Fibroblast of mammary gland (primary cell): ENCODE measurements at regions not wholly inside any gene's neighbourhood (a gene's known extent, or its start where the extent isn't known, plus 50 kb on each side); places are given as distances from the start of the nearest gene placed in this dataset.

Experiments used
- DNase-seq: peaks from one replicate; pipeline ENCODE4 v3.0.0-alpha.2; 2010; ENCODE audit warnings: low read depth
- H3K4me3 ChIP-seq: 2 replicates; pipeline ENCODE4 v1.5.1; 2011; ENCODE audit warnings: low read depth, mild to moderate bottlenecking, low read length, moderate library complexity; ENCODE audit not compliant: control insufficient read depth
- CTCF ChIP-seq: conservative IDR thresholded peaks from 2 replicates; pipeline ENCODE4 v1.5.1; 2011; ENCODE audit warnings: low read depth, low read length, inconsistent platforms; ENCODE audit not compliant: control insufficient read depth, insufficient read depth

DNA sequence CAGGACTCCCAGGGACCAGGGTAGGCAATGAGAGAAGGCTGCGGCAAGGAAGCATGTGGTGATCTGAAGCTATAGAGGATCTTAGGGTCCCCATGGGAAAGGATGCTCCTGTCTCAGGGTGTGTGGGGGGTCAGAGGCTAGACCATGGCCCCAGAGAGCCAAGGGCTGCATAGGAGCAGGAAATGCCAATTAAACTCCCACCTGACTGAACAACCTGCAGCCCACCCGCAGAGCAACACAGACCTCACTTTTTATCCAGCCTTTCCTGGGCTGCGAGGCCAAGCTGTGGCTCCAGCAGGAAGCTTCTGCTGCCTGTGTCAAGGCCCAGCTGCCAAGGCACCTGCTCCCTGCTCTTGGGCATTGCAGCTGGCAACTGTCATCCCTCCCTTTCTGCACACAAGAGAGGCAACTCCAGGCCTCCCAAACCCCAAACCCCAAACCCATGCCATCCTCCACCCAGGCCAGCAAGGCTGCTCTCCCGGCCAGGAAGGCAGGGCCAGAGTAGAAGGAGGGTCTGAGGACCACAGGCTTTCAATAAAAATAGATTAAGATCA is 290.1 kb downstream of the FOXO1 start:
- no peak for TF ChIP-seq CTCF
- no peak overlapping the region for H3K4me3 ChIP-seq
- DNase-seq, result no peak

DNA sequence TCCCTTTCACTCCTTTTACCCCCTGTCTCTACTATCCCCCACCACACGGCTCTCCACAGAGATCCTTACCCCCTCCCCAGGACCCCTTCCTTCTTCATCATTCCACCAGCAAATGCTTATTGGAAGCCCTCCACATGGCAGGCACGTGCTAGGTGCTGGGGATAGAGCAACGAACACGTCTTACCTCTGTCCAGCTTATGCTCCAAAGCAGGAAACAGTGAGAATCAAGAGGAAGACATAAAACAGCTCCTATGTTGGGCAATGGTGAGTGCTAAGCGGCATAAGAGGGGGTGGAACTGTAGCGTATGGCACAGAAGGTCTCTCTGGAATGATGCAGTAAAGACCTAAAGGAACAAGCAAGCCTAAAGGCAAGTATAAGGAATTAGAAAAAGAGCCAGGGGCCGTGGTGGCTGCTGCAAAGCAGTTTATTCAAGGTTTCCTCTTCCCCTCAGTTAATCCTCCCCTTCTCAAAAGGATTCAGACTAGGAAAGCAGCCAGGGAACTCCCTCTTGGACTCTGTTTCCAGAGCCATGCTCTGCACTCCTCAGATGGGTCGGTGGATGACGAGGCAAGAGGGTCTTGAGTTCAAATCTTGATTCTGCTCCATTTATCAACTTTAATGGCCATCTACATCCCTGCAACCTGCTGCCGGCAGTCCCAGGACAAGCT is 289.4 kb downstream of the FOXO1 start:
- peak; percentile 48 for DNase-seq
- no peak for TF ChIP-seq CTCF
- H3K4me3 ChIP-seq, result no peak overlapping the region

GRCh38 chr13:40377783-40378182 is 288.7 kb downstream of the FOXO1 start:
- H3K4me3 ChIP-seq, result no peak overlapping the region
- peak; percentile 87 for DNase-seq
- no peak for TF ChIP-seq CTCF

- DNase-seq, result no peak
- no peak for TF ChIP-seq CTCF
- no peak overlapping the region for H3K4me3 ChIP-seq
Observed at GRCh38 chr13:40379196-40379595, 287.2 kb downstream of the FOXO1 start.

DNA sequence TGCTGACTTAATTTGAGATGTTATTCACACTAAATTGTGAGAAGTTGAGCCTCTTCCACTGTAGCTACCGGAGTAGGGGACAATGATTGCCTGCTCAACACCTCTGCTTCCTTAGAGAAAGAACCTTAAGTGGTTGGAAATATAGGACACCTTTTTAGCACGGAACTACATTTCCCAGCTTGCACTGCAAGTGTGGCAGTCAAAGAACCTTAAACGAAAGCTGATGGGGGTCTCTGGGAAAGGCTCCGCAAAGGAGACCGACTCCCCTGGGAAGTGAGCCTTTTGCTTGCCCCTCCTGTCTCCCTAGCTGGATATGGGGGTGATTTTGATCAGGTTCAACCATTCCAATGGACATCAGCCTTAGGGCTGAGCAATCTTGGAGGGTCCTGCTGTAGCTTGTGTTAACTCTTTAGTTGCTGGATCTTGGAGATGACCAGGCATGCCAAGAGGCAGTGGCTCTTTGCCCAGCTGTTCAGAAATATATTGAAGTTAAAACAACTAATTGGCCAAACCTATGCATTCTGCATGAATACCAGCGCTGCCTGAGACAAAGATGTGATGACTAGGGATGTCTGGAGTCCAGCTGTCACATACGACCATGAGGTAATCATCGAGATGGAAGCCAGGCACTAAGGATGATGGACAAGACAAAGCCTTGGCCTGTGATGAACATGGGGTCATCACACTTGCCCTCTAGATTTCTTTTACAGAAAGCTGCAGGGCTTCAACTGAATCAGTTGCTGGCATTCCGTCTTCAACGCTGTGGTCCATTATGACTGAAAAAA is 286.5 kb downstream of the FOXO1 start:
- TF ChIP-seq CTCF, result no peak
- H3K4me3 ChIP-seq, result no peak overlapping the region
- no peak for DNase-seq

GRCh38 chr13:40381935-40382764 is 284.3 kb downstream of the FOXO1 start:
- no peak overlapping the region for H3K4me3 ChIP-seq
- no peak for DNase-seq
- no peak for TF ChIP-seq CTCF
